K562 (cell line): ENCODE measurements at regions not wholly inside any gene's neighbourhood (a gene's known extent, or its start where the extent isn't known, plus 50 kb on each side); places are given as distances from the start of the nearest gene placed in this dataset.
A peak's percentile ranks its signal among the peaks of the same experiment; 100 is the strongest.
"Not testable (repeated sequence)": the region's sequence is repeated elsewhere in the genome, so short reads cannot be mapped to it uniquely, and the experiment has no call there.

Experiments
- ATAC-seq: fragments of 200-7000 bp; cut with Tn5 transposase; 3 replicates; pipeline ENCODE4 v1.9.1; 2020; ENCODE audit warnings: moderate library complexity
- BruUV-seq: library from RNA; stranded (reverse); fragments of 400-500 nt; replicated peaks from 2 replicates; lab custom pipeline; 2021; lab: Mats Ljungman, UMichigan
- CTCF ChIA-PET: fragments of 300-600 bp; formaldehyde crosslinking; extraction: SDS; loops from one replicate; lab custom pipeline; 2021; ENCODE audit warnings: low intra/inter-chr PET ratio; lab: Yijun Ruan, JAX
- POLR2A ChIA-PET: fragments of 300-600, 350-650 bp; sonication (Branson Sonifier 250); formaldehyde crosslinking; extraction: SDS; loops from one replicate; lab custom pipeline; 2021; ENCODE audit warnings: antibody characterized with exemption, inconsistent platforms; lab: Yijun Ruan, JAX
- DNase-seq, 4 experiments: peaks; one replicate each; pipeline versions ENCODE4 v3.0.0 to v3.0.0-alpha.2; 2011 to 2018; ENCODE audit warnings: low spot score in 3 of 4, mixed read lengths in 3 of 4; ENCODE audit errors: extremely low read depth in 1 of 4
- FAIRE-seq: peaks from 2 replicates; lab custom pipeline; 2011; peaks lifted over from hg19 to GRCh38; lab: Jason Lieb, UNC
- H2AFZ ChIP-seq: 2 replicates; pipeline ENCODE4 v1.6.0; 2011; ENCODE audit warnings: low read depth, low read length, control low read depth, inconsistent platforms
- H3K27ac ChIP-seq: fragments of 200-600 bp; 3 replicates; pipeline ENCODE4 v1.8.0; 2011; ENCODE audit warnings: low read depth, mild to moderate bottlenecking, control low read depth, inconsistent platforms, low read length, moderate library complexity, mixed read lengths; ENCODE audit errors: extremely low read depth
- H3K27me3 ChIP-seq, 2 experiments: fragments of 300-600 bp in 1 of 2; 2 replicates in 1 of 2; 3 replicates in 1 of 2; pipeline versions ENCODE4 v1.6.0 to v1.8.0; 2011; ENCODE audit warnings: inconsistent platforms in 2 of 2, low read length in 2 of 2, mild to moderate bottlenecking in 1 of 2, mixed read lengths in 1 of 2, moderate library complexity in 1 of 2; ENCODE audit not compliant: control insufficient read depth in 2 of 2, insufficient read depth in 2 of 2
- H3K36me3 ChIP-seq: fragments of 300-600 bp; 3 replicates; pipeline ENCODE4 v1.8.0; 2011; ENCODE audit warnings: mild to moderate bottlenecking, low read length, inconsistent platforms; ENCODE audit not compliant: control insufficient read depth, insufficient read depth
- H3K4me1 ChIP-seq, 2 experiments: fragments of 200-600 bp in 1 of 2; replicated peaks in 1 of 2; 2 replicates in 1 of 2; 3 replicates in 1 of 2; pipeline versions ENCODE4 v1.5.1 to v1.8.0; 2011; ENCODE audit warnings: inconsistent platforms in 2 of 2, low read length in 2 of 2, mild to moderate bottlenecking in 1 of 2, mixed read lengths in 1 of 2, moderate library complexity in 1 of 2; ENCODE audit not compliant: control insufficient read depth in 2 of 2, insufficient read depth in 2 of 2
- H3K4me2 ChIP-seq: 2 replicates; pipeline ENCODE4 v1.6.1; 2011; ENCODE audit warnings: low read length, control low read depth, inconsistent platforms, mixed read lengths; ENCODE audit not compliant: insufficient read depth
- H3K4me3 ChIP-seq: fragments of 200-600 bp; sonication (generic), shearing (Covaris generic); 2 replicates; pipeline ENCODE4 v1.5.1; 2016; ENCODE audit warnings: control low read depth, inconsistent platforms
- H3K79me2 ChIP-seq: fragments of 200-600 bp; 3 replicates; pipeline ENCODE4 v1.8.0; 2011; ENCODE audit warnings: low read length, inconsistent platforms; ENCODE audit not compliant: control insufficient read depth, insufficient read depth
- H3K9ac ChIP-seq, 2 experiments: 2 replicates each; pipeline versions ENCODE4 v1.6.0 to v1.6.1; 2011; ENCODE audit warnings: low read depth in 2 of 2, low read length in 2 of 2, control low read depth in 1 of 2, inconsistent platforms in 1 of 2, mild to moderate bottlenecking in 1 of 2, mixed read lengths in 1 of 2; ENCODE audit not compliant: insufficient read depth in 1 of 2
- H3K9me1 ChIP-seq: one replicate; pipeline ENCODE4 v1.6.0; 2011; ENCODE audit warnings: inconsistent platforms, mild to moderate bottlenecking, low read length, moderate library complexity; ENCODE audit not compliant: control insufficient read depth, insufficient read depth
- H3K9me3 ChIP-seq: replicated peaks from 2 replicates; pipeline ENCODE4 v1.5.1; 2011; ENCODE audit warnings: low read depth, low read length, inconsistent platforms; ENCODE audit not compliant: control insufficient read depth, insufficient read depth
- H4K20me1 ChIP-seq: replicated peaks from 2 replicates; pipeline ENCODE4 v1.6.1; 2011; ENCODE audit warnings: low read length, inconsistent platforms, mixed read lengths; ENCODE audit not compliant: control insufficient read depth, insufficient read depth
- CREM ChIP-seq: IDR thresholded peaks from 2 replicates; pipeline ENCODE4 v1.6.1; 2014; ENCODE audit warnings: antibody characterized with exemption, low read depth
- DPF2 ChIP-seq: fragments of 450-650 bp; IDR thresholded peaks from 2 replicates; pipeline ENCODE4 v1.6.1; 2016
- GABPA ChIP-seq: fragments of 200-800 bp; sonication (Bioruptor generic); conservative IDR thresholded peaks from 2 replicates; pipeline ENCODE4 v1.6.1; 2016; ENCODE audit warnings: low read depth, missing genetic modification characterization, missing compliant biosample characterization
- NKRF ChIP-seq: fragments of 450-650 bp; IDR thresholded peaks from 2 replicates; pipeline ENCODE4 v1.6.1; 2016; ENCODE audit warnings: borderline replicate concordance
- ZNF146 ChIP-seq: IDR thresholded peaks from one replicate; pipeline ENCODE4 v1.6.1; 2018; ENCODE audit warnings: missing compliant biosample characterization; ENCODE audit not compliant: unreplicated experiment
- ZNF592 ChIP-seq: fragments of 450-650 bp; IDR thresholded peaks from 2 replicates; pipeline ENCODE4 v1.6.1; 2017; ENCODE audit warnings: antibody characterized with exemption, mild to moderate bottlenecking
- WGBS: fragments of 100-300 bp; shearing (Covaris generic); methylation state at CpG from one replicate; pipeline ENCODE4 v1.1.6; 2016; ENCODE audit warnings: low coverage, mixed read lengths; ENCODE audit not compliant: insufficient coverage; ENCODE audit errors: missing lambda C conversion rate; 5-methylcytosine and 5-hydroxymethylcytosine counted together
- in situ Hi-C: fragments of 300-500 bp; cut with MboI; formaldehyde crosslinking; loops from 4 replicates; pipeline ENCODE4 v1.15.0; 2018; ENCODE audit warnings: inconsistent platforms, mixed read lengths
- intact Hi-C: fragments of 100-400 bp; cut with micrococcal nuclease; formaldehyde crosslinking; loops from 2 replicates; pipeline ENCODE4 v1.14.2; 2022

GRCh38 chr10:30695481-30696236, 66.1 kb upstream of the LYZL2 start:
- H2AFZ ChIP-seq, intact Hi-C loops, H3K9ac ChIP-seq, H3K27ac ChIP-seq, H3K36me3 ChIP-seq, H3K9me1 ChIP-seq, H3K4me2 ChIP-seq, POLR2A ChIA-PET, DNase-seq, H3K79me2 ChIP-seq, H3K9me3 ChIP-seq, H3K4me1 ChIP-seq, BruUV-seq, in situ Hi-C loops, H4K20me1 ChIP-seq, H3K4me3 ChIP-seq: not testable (repeated sequence)
- 4% methylated on average over 18 of the region's 18 CpGs for WGBS
- ATAC-seq (peak; percentile 34), FAIRE-seq (peak; percentile 65)
- peaks cover 21 to 43% of the 10 kb centered on the region in 2 experiments for H3K27me3 ChIP-seq
- CTCF ChIA-PET, result interaction anchor here (1.0 to 1.5 kb wide), 2 partner anchors 17 to 24 kb away, joined by 4 to 5 read pairs; no protein-coding TSS in a partner anchor

- no peak for DNase-seq
- ChIA-PET CTCF (no interaction called here), POLR2A (no interaction called here)
- Histone ChIP-seq H3K4me3 (no peak overlapping the region), H3K27ac (no peak overlapping the region), H2AFZ (no peak overlapping the region), H3K9me3 (no peaks in the 10 kb centered on the region), H3K9me1 (no peaks in the 10 kb centered on the region), H3K4me2 (no peak overlapping the region), H3K27me3 (peaks cover 25 to 47% of the 10 kb centered on the region in 2 experiments), H3K4me1 (no peaks in the 10 kb centered on the region; a peak in 1 of 5 replicates), H3K79me2 (no peaks in the 10 kb centered on the region), H4K20me1 (no peaks in the 10 kb centered on the region), H3K36me3 (no peaks in the 10 kb centered on the region), H3K9ac (no peak overlapping the region)
- no peak for ATAC-seq
- no peak for FAIRE-seq
- BruUV-seq, result no TSS peak
- in situ Hi-C loops (no loop called here), intact Hi-C loops (no loop called here)
- 1% methylated on average over 6 of the region's 6 CpGs for WGBS
- TF ChIP-seq GABPA (tag), result no peak
- no peak for TF ChIP-seq ZNF592
- TF ChIP-seq NKRF, result no peak
- TF ChIP-seq ZNF146, result no peak
- no peak for TF ChIP-seq DPF2
- no peak for TF ChIP-seq CREM
These were observed 65.1 kb upstream of the LYZL2 start for GRCh38 chr10:30694518-30695228.
